ENCODE measurements at regions not wholly inside any gene's neighbourhood (a gene's known extent, or its start where the extent isn't known, plus 50 kb on each side); places are given as distances from the start of the nearest gene placed in this dataset.
"Not testable (repeated sequence)": the region's sequence is repeated elsewhere in the genome, so short reads cannot be mapped to it uniquely, and the experiment has no call there.

GRCh38 chr5:122515210-122515609 lies 203.2 kb downstream of the SNCAIP start:
- not testable (repeated sequence) for H3K36me3 ChIP-seq; H3K9me3 ChIP-seq; H3K27me3 ChIP-seq; H3K4me1 ChIP-seq; H3K4me3 ChIP-seq; H3K27ac ChIP-seq; DNase-seq (ENCODE audit: low spot score)

DNA sequence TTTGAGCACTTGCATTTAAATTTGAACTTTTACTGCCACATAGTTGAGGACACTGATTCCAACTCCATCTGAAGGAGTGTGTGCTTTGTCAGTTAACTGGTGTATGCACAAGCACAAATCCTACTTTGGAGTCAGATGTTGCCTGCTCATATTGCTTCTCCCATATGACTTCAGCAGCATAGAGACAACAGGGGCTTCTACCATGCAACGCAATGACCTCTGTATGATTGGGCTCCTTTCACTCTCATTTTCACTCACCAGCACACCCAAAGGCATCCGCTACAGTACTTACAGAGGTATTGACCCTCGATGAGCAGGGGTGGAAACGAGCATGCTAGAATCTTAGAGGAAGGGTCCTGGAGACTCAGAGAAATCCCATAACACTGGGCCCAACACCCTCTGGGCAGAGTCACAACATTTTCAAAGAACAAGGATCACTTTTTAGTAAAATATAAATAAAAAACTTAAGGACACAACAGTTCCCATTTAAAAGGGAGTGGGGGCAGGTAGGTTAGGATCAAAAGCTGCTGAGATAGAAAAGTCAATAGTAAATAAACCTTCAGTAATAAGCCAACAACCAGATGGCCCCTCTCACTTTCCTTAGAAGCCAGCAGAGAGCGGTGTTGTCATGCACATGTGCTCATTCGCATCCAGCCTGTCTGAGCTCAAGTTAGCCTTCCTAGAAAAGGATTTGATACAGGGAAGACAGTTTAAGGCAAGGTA lies 203.8 kb downstream of the SNCAIP start:
- DNase-seq (ENCODE audit: low spot score): no peak
- no peaks in the 10 kb centered on the region for H3K27me3 ChIP-seq

DNA sequence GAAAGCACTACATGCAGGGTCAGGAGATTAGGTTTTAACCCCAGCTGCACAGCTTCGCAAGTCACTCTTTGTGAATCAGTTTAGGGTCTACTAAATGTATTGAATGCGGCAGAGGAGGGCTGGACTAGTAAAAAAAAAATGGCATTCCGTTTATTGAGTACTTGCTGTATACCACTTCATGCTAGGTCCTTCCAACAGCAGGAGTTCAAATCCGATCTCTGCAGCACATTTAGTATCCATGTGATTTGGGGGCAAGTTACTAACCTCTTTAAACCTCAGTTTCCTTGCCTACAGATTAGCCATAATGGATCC lies 204.4 kb downstream of the SNCAIP start:
- TF ChIP-seq, protein P1, sequence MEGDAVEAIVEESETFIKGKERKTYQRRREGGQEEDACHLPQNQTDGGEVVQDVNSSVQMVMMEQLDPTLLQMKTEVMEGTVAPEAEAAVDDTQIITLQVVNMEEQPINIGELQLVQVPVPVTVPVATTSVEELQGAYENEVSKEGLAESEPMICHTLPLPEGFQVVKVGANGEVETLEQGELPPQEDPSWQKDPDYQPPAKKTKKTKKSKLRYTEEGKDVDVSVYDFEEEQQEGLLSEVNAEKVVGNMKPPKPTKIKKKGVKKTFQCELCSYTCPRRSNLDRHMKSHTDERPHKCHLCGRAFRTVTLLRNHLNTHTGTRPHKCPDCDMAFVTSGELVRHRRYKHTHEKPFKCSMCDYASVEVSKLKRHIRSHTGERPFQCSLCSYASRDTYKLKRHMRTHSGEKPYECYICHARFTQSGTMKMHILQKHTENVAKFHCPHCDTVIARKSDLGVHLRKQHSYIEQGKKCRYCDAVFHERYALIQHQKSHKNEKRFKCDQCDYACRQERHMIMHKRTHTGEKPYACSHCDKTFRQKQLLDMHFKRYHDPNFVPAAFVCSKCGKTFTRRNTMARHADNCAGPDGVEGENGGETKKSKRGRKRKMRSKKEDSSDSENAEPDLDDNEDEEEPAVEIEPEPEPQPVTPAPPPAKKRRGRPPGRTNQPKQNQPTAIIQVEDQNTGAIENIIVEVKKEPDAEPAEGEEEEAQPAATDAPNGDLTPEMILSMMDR (IDR thresholded peaks at IDR 0.05): no peak
- no peak overlapping the region for H3K4me3 ChIP-seq
- H3K9me3 ChIP-seq: no peaks in the 10 kb centered on the region
- DNase-seq (ENCODE audit: low spot score): no peak
- no peaks in the 10 kb centered on the region for H3K4me1 ChIP-seq
- no peak overlapping the region for H3K27ac ChIP-seq
- H3K27me3 ChIP-seq: no peaks in the 10 kb centered on the region
- H3K36me3 ChIP-seq: no peaks in the 10 kb centered on the region

More for the DNA sequence above, 203.8 kb downstream of the SNCAIP start:
- no peak overlapping the region for H3K27ac ChIP-seq
- H3K4me3 ChIP-seq: no peak overlapping the region
- TF ChIP-seq, protein P1 (IDR thresholded peaks at IDR 0.05): peak; percentile 41 to 73
- no peaks in the 10 kb centered on the region for H3K4me1 ChIP-seq
- no peaks in the 10 kb centered on the region for H3K36me3 ChIP-seq
- H3K9me3 ChIP-seq: no peaks in the 10 kb centered on the region

- no peaks in the 10 kb centered on the region for H3K4me1 ChIP-seq
- H3K27ac ChIP-seq: no peak overlapping the region
- no peaks in the 10 kb centered on the region for H3K9me3 ChIP-seq
- no peak overlapping the region for H3K4me3 ChIP-seq
- H3K27me3 ChIP-seq: no peaks in the 10 kb centered on the region
- TF ChIP-seq, protein P1 (IDR thresholded peaks at IDR 0.05): no peak
- H3K36me3 ChIP-seq: no peaks in the 10 kb centered on the region
- no peak for DNase-seq (ENCODE audit: low spot score)
These were observed 205.1 kb downstream of the SNCAIP start for GRCh38 chr5:122517091-122517490.

GRCh38 chr5:122523776-122524175 lies 211.7 kb downstream of the SNCAIP start:
- no peaks in the 10 kb centered on the region for H3K36me3 ChIP-seq
- no peak for DNase-seq (ENCODE audit: low spot score)
- no peaks in the 10 kb centered on the region for H3K9me3 ChIP-seq
- TF ChIP-seq, protein P1 (IDR thresholded peaks at IDR 0.05): no peak
- H3K4me3 ChIP-seq: no peak overlapping the region
- no peaks in the 10 kb centered on the region for H3K27me3 ChIP-seq
- no peak overlapping the region for H3K27ac ChIP-seq
- H3K4me1 ChIP-seq: no peaks in the 10 kb centered on the region

- TF ChIP-seq, protein P1 (IDR thresholded peaks at IDR 0.05): no peak
- H3K9me3 ChIP-seq: no peaks in the 10 kb centered on the region
- no peak for DNase-seq (ENCODE audit: low spot score)
- H3K4me1 ChIP-seq: no peaks in the 10 kb centered on the region
- H3K27ac ChIP-seq: no peak overlapping the region
- H3K27me3 ChIP-seq: no peaks in the 10 kb centered on the region
- H3K36me3 ChIP-seq: no peaks in the 10 kb centered on the region
- no peak overlapping the region for H3K4me3 ChIP-seq
These were observed 215.5 kb downstream of the SNCAIP start for GRCh38 chr5:122527547-122527946.

All from right atrium auricular region (tissue), 2 donors.